GM21447 (cell line): ENCODE measurements at regions not wholly inside any gene's neighbourhood (a gene's known extent, or its start where the extent isn't known, plus 50 kb on each side); places are given as distances from the start of the nearest gene placed in this dataset.

Experiments used
- ATAC-seq: cut with Tn5 transposase; IDR thresholded peaks from one replicate; pipeline ENCODE4 v1.9.1; 2021; ENCODE audit not compliant: unreplicated experiment

DNA sequence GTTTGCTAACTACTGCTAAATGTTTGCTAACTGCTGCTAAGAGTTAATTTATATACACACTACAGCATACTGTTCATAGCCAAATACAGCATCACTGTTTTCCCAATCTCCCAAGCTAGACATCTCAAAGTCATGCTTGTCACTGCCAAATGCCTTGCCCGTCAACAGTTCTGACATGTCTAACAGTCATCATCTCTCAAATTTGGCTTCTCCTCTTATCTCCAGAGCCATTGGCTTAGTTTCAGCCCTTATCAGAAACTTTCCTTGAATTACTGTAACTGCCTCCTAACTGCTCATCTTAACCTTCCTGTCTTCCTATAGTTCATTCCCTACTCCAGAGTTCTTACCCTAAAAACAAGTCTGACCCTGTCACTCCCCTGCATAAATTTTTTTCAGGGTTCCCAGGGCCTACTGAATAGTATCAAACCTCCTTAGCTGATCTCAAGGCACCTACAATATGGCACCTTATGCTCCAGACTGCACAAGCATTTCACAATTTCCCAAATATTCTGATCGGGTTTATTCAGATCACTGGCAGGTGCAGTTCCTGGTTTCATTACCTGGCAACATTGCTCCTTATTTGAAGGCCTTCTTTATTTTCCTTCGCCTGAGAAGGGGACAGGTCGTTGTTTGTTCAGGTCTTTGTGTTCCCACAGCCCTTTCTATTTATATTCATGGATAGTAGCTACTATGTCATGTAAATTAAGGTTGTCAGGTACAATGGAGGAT lies 55.9 kb upstream of the ANKRD55 start:
- ATAC-seq: no peak

DNA sequence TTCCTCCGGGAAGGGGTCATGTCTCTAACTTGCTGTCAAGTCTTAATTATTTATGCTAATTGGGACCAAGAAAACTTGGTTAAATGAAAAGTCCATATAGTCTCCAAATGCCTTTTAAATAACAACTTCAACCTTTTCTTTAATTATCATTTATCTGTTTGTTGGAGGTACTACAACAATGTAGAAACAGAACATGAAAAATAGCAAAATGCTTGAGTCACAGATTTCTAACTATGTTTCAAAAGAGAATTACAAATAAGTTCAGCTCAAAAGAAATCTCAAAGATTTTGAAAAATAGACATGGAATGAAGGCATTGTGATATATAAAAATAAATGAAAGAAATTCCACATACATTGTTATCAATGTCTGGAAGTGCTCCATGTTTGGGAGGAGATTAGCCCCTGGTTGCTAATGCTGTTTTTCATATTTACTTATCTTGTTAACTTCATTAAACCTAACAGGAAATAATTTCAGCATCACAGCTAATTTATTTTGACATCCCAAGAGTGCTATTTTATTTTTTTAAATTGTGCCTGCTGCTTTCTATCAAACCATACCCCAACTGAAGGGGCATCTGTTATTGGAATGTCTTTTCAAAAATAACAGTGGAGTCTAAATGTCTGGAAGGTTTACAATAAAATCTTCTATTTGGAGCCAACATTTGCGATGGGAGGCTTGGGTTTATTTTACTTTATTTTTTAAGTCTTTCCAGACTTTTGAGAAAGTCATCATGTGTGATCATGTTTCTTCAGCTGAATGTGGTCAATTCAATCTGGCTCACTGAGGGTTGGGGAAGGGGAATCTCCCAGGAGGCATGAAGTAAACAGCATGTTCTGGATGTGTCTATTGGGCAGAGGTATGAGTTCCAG lies 53.1 kb upstream of the ANKRD55 start:
- no peak for ATAC-seq

DNA sequence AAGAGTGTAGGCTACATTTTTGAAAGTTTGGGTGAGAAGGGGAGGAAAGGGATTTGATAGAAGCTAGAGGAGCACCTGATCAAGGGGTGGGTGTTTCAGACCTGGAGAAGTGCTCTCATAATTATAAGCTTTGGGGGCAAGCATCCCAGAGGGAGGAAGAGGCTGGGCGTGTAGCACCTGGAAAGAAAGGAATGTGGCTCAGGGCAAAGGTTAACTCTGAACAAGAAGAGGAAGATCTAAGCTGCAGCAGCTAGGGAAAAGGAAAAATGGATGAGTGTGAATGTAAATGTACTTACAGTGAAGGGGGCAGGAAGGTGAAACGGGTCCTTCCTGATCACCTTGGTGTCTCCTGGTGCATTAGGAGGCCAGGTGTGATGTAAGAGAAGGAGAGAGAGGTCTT lies 49.8 kb upstream of the ANKRD55 start:
- ATAC-seq: no peak
